ENCODE measurements at regions not wholly inside any gene's neighbourhood (a gene's known extent, or its start where the extent isn't known, plus 50 kb on each side); places are given as distances from the start of the nearest gene placed in this dataset.

GRCh38 chr10:110409926-110410325, 87.8 kb upstream of the DUSP5 start:
- TF ChIP-seq CTCF (IDR thresholded peaks at IDR 0.05; ENCODE audit: unreplicated experiment), result no peak
- H3K9me3 Mint-ChIP-seq (ENCODE audit: unreplicated experiment), result no peaks in the 10 kb centered on the region
- peaks cover 37% of the 10 kb centered on the region for H3K4me1 Mint-ChIP-seq (ENCODE audit: unreplicated experiment)
- H3K4me3 Mint-ChIP-seq (ENCODE audit: unreplicated experiment), result no peak overlapping the region
- no peak for DNase-seq (ENCODE audit: low spot score)
- H3K27me3 Mint-ChIP-seq (ENCODE audit: unreplicated experiment), result peaks cover 13% of the 10 kb centered on the region
- peaks cover 3% of the 10 kb centered on the region for H3K36me3 Mint-ChIP-seq (ENCODE audit: low read depth, unreplicated experiment)
- no peak overlapping the region for H3K27ac Mint-ChIP-seq (ENCODE audit: unreplicated experiment)

- no peaks in the 10 kb centered on the region for H3K9me3 Mint-ChIP-seq (ENCODE audit: unreplicated experiment)
- H3K27ac Mint-ChIP-seq (ENCODE audit: unreplicated experiment), result no peak overlapping the region
- no peak for TF ChIP-seq CTCF (IDR thresholded peaks at IDR 0.05; ENCODE audit: unreplicated experiment)
- H3K36me3 Mint-ChIP-seq (ENCODE audit: low read depth, unreplicated experiment), result peaks cover 3% of the 10 kb centered on the region
- peaks cover 33% of the 10 kb centered on the region for H3K4me1 Mint-ChIP-seq (ENCODE audit: unreplicated experiment)
- H3K27me3 Mint-ChIP-seq (ENCODE audit: unreplicated experiment), result peaks cover 13% of the 10 kb centered on the region
- DNase-seq (ENCODE audit: low spot score), result no peak
- no peak overlapping the region for H3K4me3 Mint-ChIP-seq (ENCODE audit: unreplicated experiment)
Measured at GRCh38 chr10:110410329-110411046, 87.2 kb upstream of the DUSP5 start.

DNA sequence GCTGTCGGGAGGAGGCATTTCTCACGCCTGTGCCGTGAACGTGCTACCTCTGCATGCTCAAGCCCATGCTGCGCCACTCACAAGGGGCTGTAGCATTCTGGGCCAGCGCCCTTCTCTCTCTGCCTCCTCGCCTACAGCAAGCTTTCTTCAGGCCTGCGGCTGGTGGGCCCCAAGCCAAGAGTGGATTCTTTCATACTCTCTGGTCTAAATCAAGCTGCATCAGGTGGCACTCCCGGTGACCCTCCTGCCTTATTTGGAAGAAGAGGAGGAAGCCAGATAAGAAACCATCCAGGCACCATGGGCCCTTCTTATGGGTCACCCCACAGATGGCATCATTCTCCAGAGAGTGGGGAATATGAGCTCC, 86.7 kb upstream of the DUSP5 start:
- Mint-ChIP-seq H3K36me3 (ENCODE audit: low read depth, unreplicated experiment) (peaks cover 3% of the 10 kb centered on the region), H3K9me3 (ENCODE audit: unreplicated experiment) (no peaks in the 10 kb centered on the region), H3K27me3 (ENCODE audit: unreplicated experiment) (peaks cover 13% of the 10 kb centered on the region), H3K4me1 (ENCODE audit: unreplicated experiment) (peaks cover 32% of the 10 kb centered on the region), H3K27ac (ENCODE audit: unreplicated experiment) (no peak overlapping the region), H3K4me3 (ENCODE audit: unreplicated experiment) (no peak overlapping the region)
- no peak for DNase-seq (ENCODE audit: low spot score)
- TF ChIP-seq CTCF (IDR thresholded peaks at IDR 0.05; ENCODE audit: unreplicated experiment), result no peak

DNA sequence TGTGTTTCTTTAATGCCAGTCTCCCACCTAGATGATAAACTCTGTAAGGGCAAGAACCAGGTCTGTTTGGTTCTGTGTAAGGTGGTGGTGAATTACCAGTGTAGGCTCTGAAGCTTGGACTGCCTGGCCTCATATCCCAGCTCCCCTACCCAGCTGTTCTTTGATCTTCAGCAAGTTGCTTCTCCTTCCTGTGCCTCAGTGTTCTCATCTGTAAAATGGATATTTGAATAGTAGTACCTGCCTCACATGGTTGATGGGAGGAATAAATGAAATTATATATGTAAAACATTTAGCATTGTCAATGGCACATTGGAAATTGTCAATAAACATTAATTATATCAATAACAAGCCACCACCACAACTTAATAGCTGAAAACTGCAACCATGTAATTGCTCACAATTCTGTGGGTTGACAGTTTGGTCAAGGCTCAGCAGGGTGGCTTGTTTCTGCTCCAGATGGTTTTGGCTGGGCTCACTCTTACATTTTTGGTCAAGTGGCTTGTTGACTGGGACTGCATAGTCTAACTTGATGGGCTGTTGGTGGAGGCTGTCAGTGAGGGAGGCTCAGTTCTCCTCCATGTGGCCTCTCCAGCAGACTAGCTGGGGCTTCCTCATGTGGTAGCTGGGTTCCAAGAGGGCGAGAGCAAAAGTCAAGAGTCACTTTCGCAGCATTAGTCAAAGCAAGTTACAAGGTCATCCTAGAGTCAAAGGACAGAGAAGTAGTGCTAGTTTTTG, 84.5 kb upstream of the DUSP5 start:
- Mint-ChIP-seq H3K4me1 (ENCODE audit: unreplicated experiment) (peaks cover 21% of the 10 kb centered on the region), H3K27me3 (ENCODE audit: unreplicated experiment) (peaks cover 12% of the 10 kb centered on the region), H3K4me3 (ENCODE audit: unreplicated experiment) (no peak overlapping the region), H3K27ac (ENCODE audit: unreplicated experiment) (no peak overlapping the region), H3K36me3 (ENCODE audit: low read depth, unreplicated experiment) (no peaks in the 10 kb centered on the region), H3K9me3 (ENCODE audit: unreplicated experiment) (no peaks in the 10 kb centered on the region)
- no peak for DNase-seq (ENCODE audit: low spot score)
- no peak for TF ChIP-seq CTCF (IDR thresholded peaks at IDR 0.05; ENCODE audit: unreplicated experiment)

DNA sequence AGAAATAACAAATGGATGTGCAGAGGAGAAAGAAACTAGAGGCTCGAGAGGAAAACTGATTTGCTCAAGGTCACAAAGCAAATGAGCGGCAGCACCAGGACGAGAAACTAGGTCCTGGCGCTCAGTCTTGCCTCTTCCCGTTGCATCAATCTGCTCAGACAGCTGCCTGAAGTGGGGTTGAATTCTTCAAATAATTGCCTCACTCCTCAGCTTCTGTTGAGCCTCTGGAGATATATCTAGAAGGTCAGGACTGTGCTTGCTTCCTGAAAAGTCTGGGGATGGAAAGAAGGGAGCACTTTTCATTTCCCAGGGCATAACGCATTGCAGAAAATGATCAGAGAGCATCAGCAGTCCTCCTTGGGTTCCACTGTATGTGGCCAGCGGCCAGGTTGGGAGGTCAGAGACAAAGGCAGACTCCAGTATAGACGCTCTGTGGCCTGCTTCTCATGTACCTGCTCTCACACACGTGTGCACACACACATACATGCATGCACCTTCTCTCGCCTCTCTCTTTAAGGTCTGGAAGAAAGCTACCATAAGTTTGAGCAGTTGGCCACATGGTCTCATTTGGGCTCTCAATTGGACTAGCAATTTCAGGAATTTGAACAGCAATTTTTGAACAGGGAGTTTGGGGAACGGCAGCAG, 83.7 kb upstream of the DUSP5 start:
- H3K36me3 Mint-ChIP-seq (ENCODE audit: low read depth, unreplicated experiment), result no peaks in the 10 kb centered on the region
- no peak overlapping the region for H3K27ac Mint-ChIP-seq (ENCODE audit: unreplicated experiment)
- H3K4me3 Mint-ChIP-seq (ENCODE audit: unreplicated experiment), result no peak overlapping the region
- DNase-seq (ENCODE audit: low spot score), result no peak
- no peak for TF ChIP-seq CTCF (IDR thresholded peaks at IDR 0.05; ENCODE audit: unreplicated experiment)
- peaks cover 15% of the 10 kb centered on the region for H3K4me1 Mint-ChIP-seq (ENCODE audit: unreplicated experiment)
- peaks cover 9% of the 10 kb centered on the region for H3K27me3 Mint-ChIP-seq (ENCODE audit: unreplicated experiment)
- no peaks in the 10 kb centered on the region for H3K9me3 Mint-ChIP-seq (ENCODE audit: unreplicated experiment)
